Transverse colon (tissue), 4 donors: ENCODE measurements at regions not wholly inside any gene's neighbourhood (a gene's known extent, or its start where the extent isn't known, plus 50 kb on each side); places are given as distances from the start of the nearest gene placed in this dataset.

ENCODE experiments used
- CTCF ChIP-seq, 5 experiments: fragments of 200-600 bp in 3 of 5; fragments of 450-650 bp in 2 of 5; sonication (generic) in 3 of 5; IDR thresholded peaks; 1 replicate in 2 of 5; 2 replicates in 3 of 5; pipeline ENCODE4 v1.5.1; 2016 to 2017; ENCODE audit warnings: antibody characterized with exemption in 5 of 5, inconsistent platforms in 3 of 5, mild to moderate bottlenecking in 2 of 5, moderate library complexity in 1 of 5
- POLR2AphosphoS5 ChIP-seq, 3 donors: sonication (generic); formaldehyde crosslinking; IDR thresholded peaks; one replicate each; pipeline ENCODE4 v1.6.1; 2016; ENCODE audit warnings: antibody characterized with exemption in 3 of 3

GRCh38 chr11:20211691-20212090 lies 51.4 kb upstream of the DBX1 start:
- TF ChIP-seq CTCF (IDR thresholded peaks at IDR 0.05), result no peak
- TF ChIP-seq POLR2AphosphoS5 (IDR thresholded peaks at IDR 0.05), result no peak
